GM12878 (cell line): ENCODE measurements at regions not wholly inside any gene's neighbourhood (a gene's known extent, or its start where the extent isn't known, plus 50 kb on each side); places are given as distances from the start of the nearest gene placed in this dataset.

Source experiments
- ATAC-seq: fragments of 200-7000 bp; cut with Tn5 transposase; 3 replicates; pipeline ENCODE4 v1.9.1; 2020; ENCODE audit warnings: mild to moderate bottlenecking, moderate library complexity
- BruUV-seq: library from RNA; stranded (reverse); fragments of 400-500 nt; replicated peaks from 2 replicates; lab custom pipeline; 2021; lab: Mats Ljungman, UMichigan
- CTCF ChIA-PET: fragments of 300-600 bp; sonication (Branson Sonifier 250); formaldehyde crosslinking; extraction: SDS; loops from one replicate; lab custom pipeline; 2021; ENCODE audit warnings: inconsistent platforms; lab: Yijun Ruan, JAX
- POLR2A ChIA-PET: fragments of 350-600 bp; formaldehyde crosslinking; extraction: SDS; loops from one replicate; lab custom pipeline; 2021; ENCODE audit warnings: inconsistent platforms; lab: Charles Lee
- RAD21 ChIA-PET: fragments of 300-600 bp; sonication (Branson Sonifier 250); formaldehyde crosslinking; loops from one replicate; lab custom pipeline; 2023; ENCODE audit warnings: antibody characterized with exemption; ENCODE audit not compliant: unreplicated experiment; lab: Charles Lee
- SMC1A ChIA-PET: fragments of 300-600 bp; sonication (Branson Sonifier 250); formaldehyde crosslinking; loops from one replicate; lab custom pipeline; 2023; ENCODE audit not compliant: unreplicated experiment, uncharacterized antibody; lab: Charles Lee
- DNase-seq: peaks from one replicate; pipeline ENCODE4 v3.0.0-alpha.2; 2011; ENCODE audit warnings: low read depth, low spot score
- FAIRE-seq: peaks from 3 replicates; lab custom pipeline; 2011; peaks lifted over from hg19 to GRCh38; lab: Jason Lieb, UNC
- H2AFZ ChIP-seq: 2 replicates; pipeline ENCODE4 v1.6.0; 2011; ENCODE audit warnings: low read depth, low read length, control low read depth; ENCODE audit not compliant: control insufficient read depth
- H3K27ac ChIP-seq: 2 replicates; pipeline ENCODE4 v1.5.1; 2011; ENCODE audit warnings: control low read depth; ENCODE audit not compliant: control insufficient read depth, insufficient read depth
- H3K27me3 ChIP-seq, 2 experiments: replicated peaks in 1 of 2; 2 replicates each; pipeline versions ENCODE4 v1.6.0 to v1.6.1; 2011; ENCODE audit warnings: low read length in 1 of 2; ENCODE audit not compliant: control insufficient read depth in 2 of 2, insufficient read depth in 2 of 2
- H3K36me3 ChIP-seq, 2 experiments: 2 replicates each; pipeline ENCODE4 v1.5.1; 2011; ENCODE audit warnings: low read length in 1 of 2; ENCODE audit not compliant: control insufficient read depth in 2 of 2, insufficient read depth in 2 of 2
- H3K4me1 ChIP-seq: 2 replicates; pipeline ENCODE4 v1.6.1; 2011; ENCODE audit warnings: mild to moderate bottlenecking, low read length, moderate library complexity, mixed read lengths; ENCODE audit not compliant: control insufficient read depth, insufficient read depth
- H3K4me2 ChIP-seq: 2 replicates; pipeline ENCODE4 v1.6.0; 2011; ENCODE audit warnings: control low read depth; ENCODE audit not compliant: control insufficient read depth, insufficient read depth
- H3K4me3 ChIP-seq: fragments of 200-600 bp; sonication (generic); 2 replicates; pipeline ENCODE4 v1.5.1; 2016
- H3K79me2 ChIP-seq: 2 replicates; pipeline ENCODE4 v1.6.0; 2011; ENCODE audit warnings: low read length; ENCODE audit not compliant: control insufficient read depth, insufficient read depth
- H3K9ac ChIP-seq: 2 replicates; pipeline ENCODE4 v1.8.0; 2011; ENCODE audit warnings: low read length, control low read depth, mixed read lengths; ENCODE audit not compliant: control insufficient read depth, insufficient read depth
- H3K9me3 ChIP-seq: replicated peaks from 3 replicates; pipeline ENCODE4 v1.5.1; 2011; ENCODE audit warnings: mild to moderate bottlenecking, low read length; ENCODE audit not compliant: control insufficient read depth, insufficient read depth
- H4K20me1 ChIP-seq: 2 replicates; pipeline ENCODE4 v1.6.0; 2011; ENCODE audit not compliant: control insufficient read depth, insufficient read depth
- BCL3 ChIP-seq: IDR thresholded peaks from 2 replicates; pipeline ENCODE4 v1.6.1; 2011; ENCODE audit warnings: borderline replicate concordance, low read depth, mild to moderate bottlenecking, moderate library complexity, low read length; ENCODE audit not compliant: insufficient read depth, poor library complexity, severe bottlenecking
- CBX5 ChIP-seq: sonication (generic); IDR thresholded peaks from 2 replicates; pipeline ENCODE4 v1.6.1; 2016; ENCODE audit warnings: low read depth, moderate library complexity, mild to moderate bottlenecking, inconsistent platforms
- GATAD2B ChIP-seq: fragments of 450-650 bp; conservative IDR thresholded peaks from 2 replicates; pipeline ENCODE4 v1.6.1; 2017; ENCODE audit warnings: low read depth, mild to moderate bottlenecking, moderate library complexity
- HDAC2 ChIP-seq: fragments of 200-600 bp; sonication (generic); IDR thresholded peaks from 2 replicates; pipeline ENCODE4 v1.6.1; 2017
- JUND ChIP-seq: IDR thresholded peaks from 2 replicates; pipeline ENCODE4 v1.6.1; 2012; ENCODE audit warnings: low read depth, mild to moderate bottlenecking, low read length, improper control_type of control experiment, moderate library complexity
- NFIC ChIP-seq: IDR thresholded peaks from 2 replicates; pipeline ENCODE4 v1.6.1; 2012; ENCODE audit warnings: low read depth, mild to moderate bottlenecking, inconsistent platforms, low read length, moderate library complexity
- NFYA ChIP-seq: IDR thresholded peaks from 2 replicates; pipeline ENCODE4 v1.6.1; 2011; ENCODE audit warnings: low read depth, mild to moderate bottlenecking, low read length, improper control_type of control experiment, borderline replicate concordance
- NR2F1 ChIP-seq: fragments of 450-650 bp; conservative IDR thresholded peaks from 2 replicates; pipeline ENCODE4 v1.6.1; 2017; ENCODE audit warnings: mild to moderate bottlenecking
- PBX3 ChIP-seq: IDR thresholded peaks from 2 replicates; pipeline ENCODE4 v1.6.1; 2011; ENCODE audit warnings: mild to moderate bottlenecking, low read depth, low read length, moderate library complexity; ENCODE audit not compliant: insufficient replicate concordance
- WRNIP1 ChIP-seq: IDR thresholded peaks from 2 replicates; pipeline ENCODE4 v1.6.1; 2011; ENCODE audit warnings: low read depth, low read length, improper control_type of control experiment, borderline replicate concordance
- ZBED1 ChIP-seq: IDR thresholded peaks from 2 replicates; pipeline ENCODE4 v1.6.1; 2016; ENCODE audit warnings: borderline replicate concordance
- ZNF217 ChIP-seq: fragments of 450-650 bp; IDR thresholded peaks from 2 replicates; pipeline ENCODE4 v1.6.1; 2017; ENCODE audit warnings: antibody characterized with exemption, mild to moderate bottlenecking
- WGBS: methylation state at CpG from one replicate; pipeline ENCODE4 v1.1.6; 2016; ENCODE audit warnings: low lambda C conversion rate; ENCODE audit not compliant: insufficient replicate concordance, insufficient coverage; ENCODE audit errors: missing lambda C conversion rate; 5-methylcytosine and 5-hydroxymethylcytosine counted together
- in situ Hi-C: fragments of 300-500 bp; cut with MboI; formaldehyde crosslinking; loops from 9 replicates; pipeline ENCODE4 v1.14.3; 2018; ENCODE audit warnings: mixed read lengths
- intact Hi-C: fragments of 100-400 bp; cut with micrococcal nuclease; formaldehyde crosslinking; loops from one replicate; pipeline ENCODE4 v1.14.2; 2022; ENCODE audit not compliant: unreplicated experiment

GRCh38 chr15:88393719-88394519 lies 73.3 kb downstream of the MRPL46 start:
- H3K4me3 ChIP-seq, result no peak overlapping the region
- H4K20me1 ChIP-seq, result no peaks in the 10 kb centered on the region
- in situ Hi-C loops (no loop called here), intact Hi-C loops (no loop called here)
- TF ChIP-seq NFIC (no peak), GATAD2B (no peak), CBX5 (no peak), WRNIP1 (no peak), JUND (no peak), NR2F1 (no peak), ZBED1 (no peak)
- WGBS, result 7% methylated on average over 6 of the region's 6 CpGs
- H3K79me2 ChIP-seq, result no peaks in the 10 kb centered on the region
- no peak overlapping the region for H2AFZ ChIP-seq
- ChIA-PET RAD21 (no interaction called here), POLR2A (no interaction called here), CTCF (no interaction called here), SMC1A (interaction anchor here (0.6 kb wide), 1 partner anchor 21 kb away, joined by 4 read pairs; no protein-coding TSS in a partner anchor)
- no peaks in the 10 kb centered on the region for H3K9me3 ChIP-seq
- H3K27ac ChIP-seq, result no peak overlapping the region
- no peak overlapping the region for H3K9ac ChIP-seq
- FAIRE-seq (no peak), ATAC-seq (no peak), DNase-seq (no peak)
- no peaks in the 10 kb centered on the region for H3K4me1 ChIP-seq
- peaks cover 0 to 3% of the 10 kb centered on the region in 2 experiments; a peak in 1 of 4 replicates for H3K27me3 ChIP-seq
- no peak overlapping the region for H3K4me2 ChIP-seq
- H3K36me3 ChIP-seq, result no peaks in the 10 kb centered on the region
- BruUV-seq, result no TSS peak

- no peak overlapping the region for H2AFZ ChIP-seq
- no peaks in the 10 kb centered on the region for H4K20me1 ChIP-seq
- in situ Hi-C loops, result no loop called here
- FAIRE-seq (no peak), DNase-seq (no peak), ATAC-seq (no peak)
- CTCF ChIA-PET, result interaction anchor here (0.6 kb wide), 1 partner anchor 34 kb away, joined by 4 read pairs; no protein-coding TSS in a partner anchor
- intact Hi-C loops, result no loop called here
- no peak overlapping the region for H3K9ac ChIP-seq
- BruUV-seq, result no TSS peak
- no peak overlapping the region for H3K4me2 ChIP-seq
- TF ChIP-seq ZNF217 (no peak), NR2F1 (no peak), HDAC2 (no peak), BCL3 (no peak), PBX3 (no peak), NFYA (no peak)
- H3K36me3 ChIP-seq, result no peaks in the 10 kb centered on the region
- no peak overlapping the region for H3K27ac ChIP-seq
- SMC1A ChIA-PET, result no interaction called here
- POLR2A ChIA-PET, result no interaction called here
- no peaks in the 10 kb centered on the region for H3K9me3 ChIP-seq
- 0% methylated on average over 2 of the region's 2 CpGs for WGBS
- H3K4me3 ChIP-seq, result no peak overlapping the region
- RAD21 ChIA-PET, result no interaction called here
- no peaks in the 10 kb centered on the region for H3K79me2 ChIP-seq
- no peaks in the 10 kb centered on the region for H3K4me1 ChIP-seq
- H3K27me3 ChIP-seq, result peaks cover 0 to 3% of the 10 kb centered on the region in 2 experiments; a peak in 1 of 4 replicates
These were observed 75.5 kb downstream of the MRPL46 start for GRCh38 chr15:88391700-88392099.
